Mesothelial cell of epicardium (in vitro differentiated cells): ENCODE measurements at regions not wholly inside any gene's neighbourhood (a gene's known extent, or its start where the extent isn't known, plus 50 kb on each side); places are given as distances from the start of the nearest gene placed in this dataset.

Experiments
- DNase-seq, 2 experiments: peaks; one replicate each; pipeline ENCODE4 v3.0.0; 2021; ENCODE audit warnings: low spot score in 2 of 2; ENCODE audit not compliant: unreplicated experiment in 2 of 2
- H3K27ac Mint-ChIP-seq: 2 replicates; pipeline ENCODE4 v1.8.0; 2021; ENCODE audit warnings: mixed read lengths
- H3K27me3 Mint-ChIP-seq: 2 replicates; pipeline ENCODE4 v1.8.0; 2021; ENCODE audit warnings: low read depth, mixed read lengths
- H3K36me3 Mint-ChIP-seq: 2 replicates; pipeline ENCODE4 v1.8.0; 2021; ENCODE audit warnings: mixed read lengths
- H3K4me1 Mint-ChIP-seq: 2 replicates; pipeline ENCODE4 v1.8.0; 2021; ENCODE audit warnings: mixed read lengths
- H3K4me3 Mint-ChIP-seq: 2 replicates; pipeline ENCODE4 v1.8.0; 2021; ENCODE audit warnings: mild to moderate bottlenecking, moderate library complexity, mixed read lengths
- H3K9me3 Mint-ChIP-seq: 2 replicates; pipeline ENCODE4 v1.8.0; 2021; ENCODE audit warnings: mixed read lengths
- TF ChIP-seq, protein P1 (sequence below): fragments of 200-600 bp; sonication (generic); IDR thresholded peaks from one replicate; pipeline ENCODE4 v1.5.0; 2021; ENCODE audit warnings: antibody characterized with exemption; ENCODE audit not compliant: unreplicated experiment

DNA sequence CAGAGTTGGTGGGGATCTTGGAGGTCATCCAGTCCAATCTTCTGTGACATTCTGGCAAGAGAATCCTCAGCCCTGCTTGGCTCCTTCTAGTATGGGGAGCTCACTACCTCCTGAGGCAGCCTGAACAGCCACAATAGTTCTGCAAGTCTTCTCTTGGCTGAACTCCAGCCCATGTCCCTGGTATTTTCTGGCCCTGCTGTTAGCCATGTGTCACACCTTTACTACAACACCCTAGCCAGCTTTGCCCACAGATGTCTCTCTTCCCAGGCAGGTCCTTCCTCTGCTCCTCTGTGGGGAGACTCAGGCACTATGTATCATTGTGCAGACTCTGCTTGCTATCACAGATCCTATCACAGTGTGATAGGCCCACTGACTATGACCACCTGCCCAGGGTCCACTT, 297.7 kb downstream of the CTTN start:
- no peaks in the 10 kb centered on the region for H3K27me3 Mint-ChIP-seq
- TF ChIP-seq, protein P1, sequence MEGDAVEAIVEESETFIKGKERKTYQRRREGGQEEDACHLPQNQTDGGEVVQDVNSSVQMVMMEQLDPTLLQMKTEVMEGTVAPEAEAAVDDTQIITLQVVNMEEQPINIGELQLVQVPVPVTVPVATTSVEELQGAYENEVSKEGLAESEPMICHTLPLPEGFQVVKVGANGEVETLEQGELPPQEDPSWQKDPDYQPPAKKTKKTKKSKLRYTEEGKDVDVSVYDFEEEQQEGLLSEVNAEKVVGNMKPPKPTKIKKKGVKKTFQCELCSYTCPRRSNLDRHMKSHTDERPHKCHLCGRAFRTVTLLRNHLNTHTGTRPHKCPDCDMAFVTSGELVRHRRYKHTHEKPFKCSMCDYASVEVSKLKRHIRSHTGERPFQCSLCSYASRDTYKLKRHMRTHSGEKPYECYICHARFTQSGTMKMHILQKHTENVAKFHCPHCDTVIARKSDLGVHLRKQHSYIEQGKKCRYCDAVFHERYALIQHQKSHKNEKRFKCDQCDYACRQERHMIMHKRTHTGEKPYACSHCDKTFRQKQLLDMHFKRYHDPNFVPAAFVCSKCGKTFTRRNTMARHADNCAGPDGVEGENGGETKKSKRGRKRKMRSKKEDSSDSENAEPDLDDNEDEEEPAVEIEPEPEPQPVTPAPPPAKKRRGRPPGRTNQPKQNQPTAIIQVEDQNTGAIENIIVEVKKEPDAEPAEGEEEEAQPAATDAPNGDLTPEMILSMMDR = no peak
- H3K27ac Mint-ChIP-seq = no peak overlapping the region

GRCh38 chr11:70696564-70696963, 298.2 kb downstream of the CTTN start:
- H3K27ac Mint-ChIP-seq = no peak overlapping the region
- H3K36me3 Mint-ChIP-seq = no peaks in the 10 kb centered on the region
- TF ChIP-seq, protein P1 = no peak

More for the DNA sequence above, 297.7 kb downstream of the CTTN start:
- Mint-ChIP-seq H3K9me3 (peaks cover 7% of the 10 kb centered on the region), H3K36me3 (no peaks in the 10 kb centered on the region), H3K4me3 (no peak overlapping the region), H3K4me1 (peaks cover 6% of the 10 kb centered on the region)
- no peak for DNase-seq

GRCh38 chr11:70697701-70698100, 299.4 kb downstream of the CTTN start:
- Mint-ChIP-seq H3K4me3 (no peak overlapping the region), H3K36me3 (no peaks in the 10 kb centered on the region), H3K9me3 (peaks cover 7% of the 10 kb centered on the region), H3K27ac (no peak overlapping the region), H3K4me1 (peaks cover 6% of the 10 kb centered on the region), H3K27me3 (no peaks in the 10 kb centered on the region)
- DNase-seq = no peak
- TF ChIP-seq, protein P1 = no peak

More at GRCh38 chr11:70696564-70696963, 298.2 kb downstream of the CTTN start:
- Mint-ChIP-seq H3K9me3 (peaks cover 7% of the 10 kb centered on the region), H3K4me1 (peaks cover 6% of the 10 kb centered on the region), H3K4me3 (no peak overlapping the region), H3K27me3 (no peaks in the 10 kb centered on the region)
- DNase-seq = no peak

DNA sequence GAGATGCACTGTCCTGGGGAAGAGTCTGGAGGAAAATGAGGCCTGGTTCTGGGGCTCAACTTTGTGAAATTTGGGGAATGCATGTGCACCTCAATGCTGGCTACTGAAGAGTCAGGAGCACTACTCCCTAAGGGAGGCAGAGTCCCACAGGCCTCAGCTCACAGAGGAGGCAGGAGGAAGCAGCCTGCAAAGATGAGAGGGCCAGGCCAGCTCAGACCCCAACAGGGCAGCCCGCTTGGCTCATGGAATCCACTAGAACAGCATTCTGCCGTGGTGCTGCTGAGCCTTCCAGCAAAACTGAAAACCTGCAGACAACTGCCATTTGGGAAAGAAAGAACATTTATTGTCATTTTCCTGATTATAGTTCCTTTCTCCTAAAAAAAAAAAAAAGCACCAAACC, 300.5 kb downstream of the CTTN start:
- TF ChIP-seq, protein P1 = no peak

GRCh38 chr11:70699294-70700221, 301.2 kb downstream of the CTTN start:
- Mint-ChIP-seq H3K36me3 (no peaks in the 10 kb centered on the region), H3K27ac (no peak overlapping the region), H3K4me3 (no peak overlapping the region), H3K4me1 (peaks cover 6% of the 10 kb centered on the region), H3K27me3 (no peaks in the 10 kb centered on the region), H3K9me3 (peaks cover 7% of the 10 kb centered on the region)
- TF ChIP-seq, protein P1 = no peak
- DNase-seq = no peak

More for the DNA sequence above, 300.5 kb downstream of the CTTN start:
- Mint-ChIP-seq H3K27ac (no peak overlapping the region), H3K9me3 (peaks cover 7% of the 10 kb centered on the region), H3K27me3 (no peaks in the 10 kb centered on the region), H3K4me1 (peaks cover 6% of the 10 kb centered on the region), H3K4me3 (no peak overlapping the region), H3K36me3 (no peaks in the 10 kb centered on the region)
- DNase-seq = no peak
